Neural progenitor cell (in vitro differentiated cells): ENCODE measurements at regions not wholly inside any gene's neighbourhood (a gene's known extent, or its start where the extent isn't known, plus 50 kb on each side); places are given as distances from the start of the nearest gene placed in this dataset.

Experiments
- DNase-seq: peaks from one replicate; pipeline ENCODE4 v3.0.0-alpha.2; 2016; ENCODE audit warnings: low spot score
- H2AFZ ChIP-seq: fragments of 200-600 bp; sonication (generic); replicated peaks from 2 replicates; pipeline ENCODE4 v1.6.1; 2016; ENCODE audit warnings: antibody characterized with exemption
- H3F3A ChIP-seq: fragments of 200-600 bp; sonication (generic); 2 replicates; pipeline ENCODE4 v1.6.1; 2016; ENCODE audit warnings: antibody characterized with exemption, low read depth
- H3K27ac ChIP-seq: fragments of 200-600 bp; sonication (generic); 2 replicates; pipeline ENCODE4 v1.5.1; 2016; ENCODE audit warnings: mild to moderate bottlenecking
- H3K27me3 ChIP-seq: fragments of 200-600 bp; sonication (generic); 2 replicates; pipeline ENCODE4 v1.6.1; 2016; ENCODE audit warnings: mild to moderate bottlenecking, moderate library complexity
- H3K36me3 ChIP-seq: fragments of 200-600 bp; sonication (generic); 2 replicates; pipeline ENCODE4 v1.5.1; 2016
- H3K4me1 ChIP-seq: fragments of 200-600 bp; sonication (generic); 2 replicates; pipeline ENCODE4 v1.6.1; 2016; ENCODE audit warnings: mixed run types
- H3K4me2 ChIP-seq: fragments of 200-600 bp; sonication (generic); 2 replicates; pipeline ENCODE4 v1.6.1; 2016
- H3K4me3 ChIP-seq: fragments of 200-600 bp; sonication (generic); 2 replicates; pipeline ENCODE4 v1.5.1; 2016
- H3K79me2 ChIP-seq: fragments of 200-600 bp; sonication (generic); 2 replicates; pipeline ENCODE4 v1.6.1; 2016; ENCODE audit warnings: low read depth
- H3K9ac ChIP-seq: fragments of 200-600 bp; sonication (generic); 2 replicates; pipeline ENCODE4 v1.6.1; 2016
- H3K9me3 ChIP-seq: fragments of 200-600 bp; sonication (generic); 2 replicates; pipeline ENCODE4 v1.5.1; 2016; ENCODE audit warnings: low read depth
- H4K20me1 ChIP-seq: fragments of 200-600 bp; sonication (generic); 2 replicates; pipeline ENCODE4 v1.6.1; 2016; ENCODE audit warnings: low read depth
- H3K27ac Mint-ChIP-seq: 3 replicates; pipeline ENCODE4 v1.8.0; 2021; ENCODE audit warnings: mixed read lengths
- H3K27me3 Mint-ChIP-seq: 2 replicates; pipeline ENCODE4 v1.8.0; 2022; ENCODE audit warnings: low read depth, mild to moderate bottlenecking, inconsistent platforms, moderate library complexity, mixed read lengths; ENCODE audit not compliant: insufficient read depth
- H3K36me3 Mint-ChIP-seq: 3 replicates; pipeline ENCODE4 v1.8.0; 2021; ENCODE audit warnings: mixed read lengths
- H3K4me1 Mint-ChIP-seq: 3 replicates; pipeline ENCODE4 v1.8.0; 2021; ENCODE audit warnings: mixed read lengths
- H3K4me3 Mint-ChIP-seq: 3 replicates; pipeline ENCODE4 v1.8.0; 2021; ENCODE audit warnings: mild to moderate bottlenecking, moderate library complexity, mixed read lengths
- H3K9me3 Mint-ChIP-seq: 3 replicates; pipeline ENCODE4 v1.8.0; 2020; ENCODE audit warnings: mixed read lengths
- EZH2 ChIP-seq: fragments of 200-600 bp; sonication (generic); IDR thresholded peaks from 2 replicates; pipeline ENCODE4 v1.6.1; 2017; ENCODE audit warnings: antibody characterized with exemption, mild to moderate bottlenecking, moderate library complexity
- EZH2phosphoT487 ChIP-seq: fragments of 200-600 bp; sonication (generic); IDR thresholded peaks from 2 replicates; pipeline ENCODE4 v1.6.1; 2017; ENCODE audit warnings: antibody characterized with exemption
- TF ChIP-seq, protein P1 (sequence below): fragments of 200-600 bp; sonication (generic); IDR thresholded peaks from 2 replicates; pipeline ENCODE4 v1.5.1; 2017; ENCODE audit warnings: antibody characterized with exemption, mild to moderate bottlenecking

GRCh38 chr2:167729911-167730310, 517.5 kb downstream of the STK39 start:
- H3K9ac ChIP-seq, result no peak overlapping the region
- H2AFZ ChIP-seq, result no peak overlapping the region
- H3K27ac ChIP-seq, result no peak overlapping the region
- H3K4me2 ChIP-seq, result peak overlapping the region; percentile 32
- H3K27me3 Mint-ChIP-seq, result peaks cover 2% of the 10 kb centered on the region
- H3K4me1 Mint-ChIP-seq, result peaks cover 37% of the 10 kb centered on the region
- no peak overlapping the region for H3K4me3 ChIP-seq
- peaks cover 43% of the 10 kb centered on the region for H3K4me1 ChIP-seq
- H3K4me3 Mint-ChIP-seq, result no peak overlapping the region
- no peaks in the 10 kb centered on the region for H3K79me2 ChIP-seq
- no peaks in the 10 kb centered on the region for H4K20me1 ChIP-seq
- TF ChIP-seq EZH2 (no peak), EZH2phosphoT487 (no peak)
- TF ChIP-seq, protein P1, sequence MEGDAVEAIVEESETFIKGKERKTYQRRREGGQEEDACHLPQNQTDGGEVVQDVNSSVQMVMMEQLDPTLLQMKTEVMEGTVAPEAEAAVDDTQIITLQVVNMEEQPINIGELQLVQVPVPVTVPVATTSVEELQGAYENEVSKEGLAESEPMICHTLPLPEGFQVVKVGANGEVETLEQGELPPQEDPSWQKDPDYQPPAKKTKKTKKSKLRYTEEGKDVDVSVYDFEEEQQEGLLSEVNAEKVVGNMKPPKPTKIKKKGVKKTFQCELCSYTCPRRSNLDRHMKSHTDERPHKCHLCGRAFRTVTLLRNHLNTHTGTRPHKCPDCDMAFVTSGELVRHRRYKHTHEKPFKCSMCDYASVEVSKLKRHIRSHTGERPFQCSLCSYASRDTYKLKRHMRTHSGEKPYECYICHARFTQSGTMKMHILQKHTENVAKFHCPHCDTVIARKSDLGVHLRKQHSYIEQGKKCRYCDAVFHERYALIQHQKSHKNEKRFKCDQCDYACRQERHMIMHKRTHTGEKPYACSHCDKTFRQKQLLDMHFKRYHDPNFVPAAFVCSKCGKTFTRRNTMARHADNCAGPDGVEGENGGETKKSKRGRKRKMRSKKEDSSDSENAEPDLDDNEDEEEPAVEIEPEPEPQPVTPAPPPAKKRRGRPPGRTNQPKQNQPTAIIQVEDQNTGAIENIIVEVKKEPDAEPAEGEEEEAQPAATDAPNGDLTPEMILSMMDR, result no peak
- no peaks in the 10 kb centered on the region for H3K9me3 ChIP-seq
- H3K36me3 Mint-ChIP-seq, result no peaks in the 10 kb centered on the region
- H3F3A ChIP-seq, result peaks cover 10% of the 10 kb centered on the region
- H3K36me3 ChIP-seq, result no peaks in the 10 kb centered on the region
- no peaks in the 10 kb centered on the region for H3K9me3 Mint-ChIP-seq
- no peak for DNase-seq
- no peak overlapping the region for H3K27ac Mint-ChIP-seq
- no peaks in the 10 kb centered on the region for H3K27me3 ChIP-seq

DNA sequence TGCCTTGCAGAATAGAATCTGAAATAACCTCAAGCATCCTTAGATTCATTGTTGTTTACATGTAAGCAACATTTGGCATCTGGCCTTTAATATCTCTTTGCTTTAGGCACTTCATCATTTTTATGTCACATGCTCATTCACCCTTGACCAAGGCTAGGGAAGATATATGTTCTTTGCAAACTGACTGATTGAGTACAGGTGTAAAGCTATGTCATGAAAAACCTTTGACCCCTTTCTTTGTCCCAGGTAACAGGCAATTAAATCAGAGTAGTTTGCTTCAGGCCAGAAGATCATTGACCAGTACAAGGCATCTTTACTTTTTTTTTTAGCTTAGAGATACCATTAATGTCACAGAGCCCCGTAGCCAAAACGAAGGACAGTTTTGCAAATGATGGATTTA, 520.6 kb downstream of the STK39 start:
- Histone ChIP-seq H3K36me3 (no peaks in the 10 kb centered on the region), H3K79me2 (no peaks in the 10 kb centered on the region), H2AFZ (no peak overlapping the region), H3K9ac (no peak overlapping the region), H3K9me3 (no peaks in the 10 kb centered on the region), H3K27ac (no peak overlapping the region), H3K4me2 (no peak overlapping the region), H3K4me3 (no peak overlapping the region), H4K20me1 (no peaks in the 10 kb centered on the region), H3K27me3 (no peaks in the 10 kb centered on the region), H3K4me1 (peaks cover 26% of the 10 kb centered on the region), H3F3A (no peaks in the 10 kb centered on the region)
- no peaks in the 10 kb centered on the region for H3K9me3 Mint-ChIP-seq
- DNase-seq, result no peak
- H3K4me3 Mint-ChIP-seq, result no peak overlapping the region
- H3K36me3 Mint-ChIP-seq, result no peaks in the 10 kb centered on the region
- no peak for TF ChIP-seq EZH2
- TF ChIP-seq EZH2phosphoT487, result no peak
- TF ChIP-seq, protein P1, result no peak
- H3K4me1 Mint-ChIP-seq, result peaks cover 22% of the 10 kb centered on the region
- H3K27me3 Mint-ChIP-seq, result no peaks in the 10 kb centered on the region
- no peak overlapping the region for H3K27ac Mint-ChIP-seq

GRCh38 chr2:167721593-167721992, 525.8 kb downstream of the STK39 start:
- no peaks in the 10 kb centered on the region for H3K27me3 ChIP-seq
- TF ChIP-seq, protein P1, result no peak
- no peak for TF ChIP-seq EZH2phosphoT487
- TF ChIP-seq EZH2, result no peak
- no peaks in the 10 kb centered on the region for H3K36me3 Mint-ChIP-seq
- no peak for DNase-seq
- H3K4me1 Mint-ChIP-seq, result peaks cover 3% of the 10 kb centered on the region
- no peak overlapping the region for H3K9ac ChIP-seq
- no peaks in the 10 kb centered on the region for H3K9me3 Mint-ChIP-seq
- H3K27ac Mint-ChIP-seq, result no peak overlapping the region
- no peaks in the 10 kb centered on the region for H3K9me3 ChIP-seq
- H3K27ac ChIP-seq, result no peak overlapping the region
- no peak overlapping the region for H3K4me3 ChIP-seq
- H3K4me2 ChIP-seq, result no peak overlapping the region
- H2AFZ ChIP-seq, result no peak overlapping the region
- H3K36me3 ChIP-seq, result no peaks in the 10 kb centered on the region
- no peaks in the 10 kb centered on the region for H4K20me1 ChIP-seq
- H3K27me3 Mint-ChIP-seq, result no peaks in the 10 kb centered on the region
- H3K4me1 ChIP-seq, result no peaks in the 10 kb centered on the region
- H3F3A ChIP-seq, result no peaks in the 10 kb centered on the region
- no peaks in the 10 kb centered on the region for H3K79me2 ChIP-seq
- no peak overlapping the region for H3K4me3 Mint-ChIP-seq

DNA sequence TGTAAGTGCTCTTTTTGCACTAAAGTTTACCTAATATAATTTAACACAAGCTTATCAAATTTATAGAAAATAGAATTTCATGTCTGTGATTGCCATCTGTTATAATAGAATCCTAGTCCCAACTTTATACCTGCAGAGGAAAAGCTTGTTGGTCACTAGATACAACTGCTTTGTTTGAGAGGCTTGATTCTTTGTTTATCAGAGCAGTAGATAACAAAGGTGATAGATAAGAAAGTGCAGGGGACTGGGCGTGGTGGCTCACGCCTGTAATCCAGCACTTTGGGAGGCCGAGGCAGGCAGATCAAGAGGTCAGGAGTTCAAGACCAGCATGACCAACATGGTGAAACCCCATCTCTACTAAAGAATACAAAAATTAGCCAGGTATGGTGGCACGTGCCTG, 528.0 kb downstream of the STK39 start:
- H3K4me1 Mint-ChIP-seq, result peaks cover 3% of the 10 kb centered on the region
- H3K9me3 Mint-ChIP-seq, result no peaks in the 10 kb centered on the region
- H3K4me3 Mint-ChIP-seq, result no peak overlapping the region

More for the DNA sequence above, 528.0 kb downstream of the STK39 start:
- no peak overlapping the region for H3K27ac Mint-ChIP-seq
- TF ChIP-seq EZH2, result no peak
- TF ChIP-seq EZH2phosphoT487, result no peak
- TF ChIP-seq, protein P1, result no peak
- no peak for DNase-seq
- Histone ChIP-seq H4K20me1 (no peaks in the 10 kb centered on the region), H3K79me2 (no peaks in the 10 kb centered on the region), H3K9ac (no peak overlapping the region), H3K36me3 (no peaks in the 10 kb centered on the region), H3K9me3 (no peaks in the 10 kb centered on the region), H3K27me3 (no peaks in the 10 kb centered on the region), H3K4me1 (no peaks in the 10 kb centered on the region), H3K4me3 (no peak overlapping the region), H3F3A (no peaks in the 10 kb centered on the region), H3K4me2 (no peak overlapping the region), H2AFZ (no peak overlapping the region), H3K27ac (no peak overlapping the region)
- H3K36me3 Mint-ChIP-seq, result peaks cover 3% of the 10 kb centered on the region
- H3K27me3 Mint-ChIP-seq, result no peaks in the 10 kb centered on the region
